ENCODE measurements at regions not wholly inside any gene's neighbourhood (a gene's known extent, or its start where the extent isn't known, plus 50 kb on each side); places are given as distances from the start of the nearest gene placed in this dataset.

GRCh38 chr3:34131091-34131490 lies 332.7 kb downstream of the PDCD6IP start:
- TF ChIP-seq CTCF (IDR thresholded peaks at IDR 0.05; ENCODE audit: insufficient read depth, low read length) (no peak), POLR2AphosphoS5 (IDR thresholded peaks at IDR 0.05; ENCODE audit: low read depth) (no peak), GABPA (IDR thresholded peaks at IDR 0.05; ENCODE audit: low read depth) (no peak), SPI1 (IDR thresholded peaks at IDR 0.05; ENCODE audit: borderline replicate concordance, low read depth) (no peak)

Measured in HL-60 (cell line).